ENCODE measurements at regions not wholly inside any gene's neighbourhood (a gene's known extent, or its start where the extent isn't known, plus 50 kb on each side); places are given as distances from the start of the nearest gene placed in this dataset.
A peak's percentile ranks its signal among the peaks of the same experiment; 100 is the strongest.

DNA sequence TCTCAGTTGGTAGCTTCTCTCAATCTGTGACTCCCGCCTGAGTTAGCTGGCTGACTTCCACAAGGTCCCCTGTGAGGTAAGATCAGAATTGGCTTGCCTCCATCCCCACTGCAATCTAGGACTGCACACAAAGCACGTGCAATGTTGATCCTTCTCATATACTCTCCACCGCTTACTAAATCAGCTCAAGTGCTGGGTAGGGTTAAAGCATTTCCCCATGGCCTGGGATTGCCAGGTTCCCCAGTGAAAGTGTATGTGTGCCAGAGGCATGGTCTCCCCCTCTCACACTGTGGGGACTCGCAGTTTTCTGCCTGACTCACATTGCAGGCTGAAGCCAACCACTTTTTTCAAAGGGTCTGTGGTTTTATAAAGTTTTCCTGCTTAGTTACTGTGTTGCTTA is 886.9 kb downstream of the FAM133A start:
- Histone ChIP-seq H3K9me3 (peaks cover 0 to 3% (median 0%) of the 10 kb centered on the region in 12 donors), H3K27me3 (no peaks in the 10 kb centered on the region), H3K27ac (no peak overlapping the region), H3K36me3 (no peaks in the 10 kb centered on the region), H3K4me1 (no peaks in the 10 kb centered on the region), H3K4me3 (no peak overlapping the region)
- DNase-seq (no peak), ATAC-seq (no peak)
- intact Hi-C loops (cut with DNase I): no loop called here
- 51 to 69% (median 58%) methylated on average over 4 of the region's 4 CpGs for WGBS, 4 donors
- TF ChIP-seq, protein P1, sequence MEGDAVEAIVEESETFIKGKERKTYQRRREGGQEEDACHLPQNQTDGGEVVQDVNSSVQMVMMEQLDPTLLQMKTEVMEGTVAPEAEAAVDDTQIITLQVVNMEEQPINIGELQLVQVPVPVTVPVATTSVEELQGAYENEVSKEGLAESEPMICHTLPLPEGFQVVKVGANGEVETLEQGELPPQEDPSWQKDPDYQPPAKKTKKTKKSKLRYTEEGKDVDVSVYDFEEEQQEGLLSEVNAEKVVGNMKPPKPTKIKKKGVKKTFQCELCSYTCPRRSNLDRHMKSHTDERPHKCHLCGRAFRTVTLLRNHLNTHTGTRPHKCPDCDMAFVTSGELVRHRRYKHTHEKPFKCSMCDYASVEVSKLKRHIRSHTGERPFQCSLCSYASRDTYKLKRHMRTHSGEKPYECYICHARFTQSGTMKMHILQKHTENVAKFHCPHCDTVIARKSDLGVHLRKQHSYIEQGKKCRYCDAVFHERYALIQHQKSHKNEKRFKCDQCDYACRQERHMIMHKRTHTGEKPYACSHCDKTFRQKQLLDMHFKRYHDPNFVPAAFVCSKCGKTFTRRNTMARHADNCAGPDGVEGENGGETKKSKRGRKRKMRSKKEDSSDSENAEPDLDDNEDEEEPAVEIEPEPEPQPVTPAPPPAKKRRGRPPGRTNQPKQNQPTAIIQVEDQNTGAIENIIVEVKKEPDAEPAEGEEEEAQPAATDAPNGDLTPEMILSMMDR (IDR thresholded peaks at IDR 0.05): no peak
- TF ChIP-seq POLR2A (IDR thresholded peaks at IDR 0.05): no peak

DNA sequence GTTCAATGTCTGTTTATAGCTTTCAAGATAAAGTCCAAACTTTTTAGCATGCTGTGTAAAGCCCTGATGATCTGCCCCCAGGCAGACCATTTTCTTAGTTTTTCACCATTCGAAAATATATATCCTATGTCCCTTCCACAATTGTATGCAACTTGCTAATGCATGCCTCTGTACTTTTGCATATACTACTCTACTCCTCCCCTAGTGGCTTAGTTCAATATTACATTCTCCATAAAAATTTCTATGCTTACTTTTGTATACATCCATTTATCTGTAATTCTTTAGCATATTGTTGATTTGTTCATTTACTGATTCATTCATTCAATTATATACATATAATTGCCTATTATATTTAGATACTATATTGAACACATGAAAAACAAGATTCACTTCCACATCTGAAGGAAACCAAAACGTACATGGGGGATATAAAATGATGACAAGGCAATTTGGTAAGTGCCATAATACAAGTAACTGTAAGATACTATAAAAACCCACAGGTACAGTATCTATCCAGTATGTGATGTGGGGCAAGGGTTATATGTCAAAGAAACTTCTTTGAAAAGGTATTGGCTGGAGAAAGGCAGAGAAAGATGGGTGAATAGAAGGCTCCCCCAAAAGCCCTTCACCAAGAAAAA is 902.5 kb downstream of the FAM133A start:
- H3K27me3 ChIP-seq: no peaks in the 10 kb centered on the region
- no peak for ATAC-seq
- H3K36me3 ChIP-seq: no peaks in the 10 kb centered on the region
- 38 to 49% (median 42%) methylated on average over 2 of the region's 2 CpGs for WGBS, 4 donors
- TF ChIP-seq POLR2A (IDR thresholded peaks at IDR 0.05): no peak
- TF ChIP-seq, protein P1 (IDR thresholded peaks at IDR 0.05): peak in 3 of 12 donors; percentile 13 to 43 (median 14)
- intact Hi-C loops (cut with DNase I): no loop called here
- no peak overlapping the region for H3K27ac ChIP-seq
- no peak for DNase-seq
- H3K9me3 ChIP-seq: no peaks in the 10 kb centered on the region
- H3K4me3 ChIP-seq: no peak overlapping the region
- no peaks in the 10 kb centered on the region for H3K4me1 ChIP-seq

DNA sequence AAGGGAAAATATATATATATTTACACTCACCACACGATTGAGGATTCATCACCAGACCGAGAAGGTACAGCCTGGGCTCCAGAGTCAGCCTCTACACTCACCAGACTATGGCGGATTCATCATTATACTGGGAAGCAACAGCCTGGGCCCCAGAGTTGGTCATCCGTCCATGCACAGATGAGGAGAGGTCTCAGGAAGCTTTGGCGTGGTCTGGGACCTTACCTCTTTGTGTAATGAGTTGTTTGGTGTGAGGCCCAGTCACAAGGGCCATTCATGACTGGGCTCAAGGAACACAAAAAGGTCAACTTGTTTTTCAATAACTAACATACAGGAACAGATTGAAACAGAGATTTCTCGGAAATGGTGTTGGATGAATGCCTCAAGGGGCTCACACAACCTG is 926.1 kb downstream of the FAM133A start:
- intact Hi-C loops (cut with DNase I): no loop called here
- ATAC-seq (no peak), DNase-seq (no peak)
- WGBS, 4 donors: 69 to 76% (median 75%) methylated on average over 6 of the region's 6 CpGs
- TF ChIP-seq, protein P1 (IDR thresholded peaks at IDR 0.05): no peak
- TF ChIP-seq POLR2A (IDR thresholded peaks at IDR 0.05): no peak
- no peaks in the 10 kb centered on the region for H3K4me1 ChIP-seq
- H3K4me3 ChIP-seq: no peak overlapping the region
- H3K36me3 ChIP-seq: no peaks in the 10 kb centered on the region
- no peaks in the 10 kb centered on the region for H3K9me3 ChIP-seq
- H3K27ac ChIP-seq: no peak overlapping the region
- no peaks in the 10 kb centered on the region for H3K27me3 ChIP-seq

DNA sequence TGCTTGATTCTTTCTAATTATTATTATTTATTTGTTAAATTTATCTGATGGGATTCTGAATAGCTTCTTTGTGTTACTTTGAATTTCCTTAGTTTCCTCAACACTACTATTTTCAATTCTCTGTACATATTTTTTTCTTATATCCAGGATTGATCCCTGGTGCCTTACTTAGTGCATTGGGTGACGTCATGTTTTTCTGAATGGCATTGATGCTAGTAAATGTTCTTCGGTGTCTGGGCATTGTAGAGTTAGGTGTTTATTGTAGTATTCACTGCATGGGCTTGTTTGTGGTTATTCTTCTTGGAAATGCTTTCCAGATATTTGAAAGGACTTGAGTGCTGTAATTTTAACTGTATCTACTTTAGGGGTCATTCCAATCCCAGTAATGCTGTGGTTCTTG is 938.1 kb downstream of the FAM133A start:
- H3K4me3 ChIP-seq: no peak overlapping the region
- H3K9me3 ChIP-seq: peaks cover 0 to 19% (median 0%) of the 10 kb centered on the region in 12 donors
- no peaks in the 10 kb centered on the region for H3K4me1 ChIP-seq
- H3K27me3 ChIP-seq: peaks cover 0 to 3% (median 0%) of the 10 kb centered on the region in 9 donors
- DNase-seq (no peak), ATAC-seq (no peak)
- TF ChIP-seq, protein P1 (IDR thresholded peaks at IDR 0.05): no peak
- TF ChIP-seq POLR2A (IDR thresholded peaks at IDR 0.05): no peak
- no peak overlapping the region for H3K27ac ChIP-seq
- intact Hi-C loops (cut with DNase I): no loop called here
- WGBS, 4 donors: 75 to 88% (median 85%) methylated on average over 2 of the region's 2 CpGs
- no peaks in the 10 kb centered on the region for H3K36me3 ChIP-seq
